WTC11 (cell line): ENCODE measurements at regions not wholly inside any gene's neighbourhood (a gene's known extent, or its start where the extent isn't known, plus 50 kb on each side); places are given as distances from the start of the nearest gene placed in this dataset.

Experiments used
- NFYB ChIP-seq: sonication (generic); formaldehyde crosslinking; conservative IDR thresholded peaks from 2 replicates; pipeline ENCODE4 v1.8.0; 2022; ENCODE audit warnings: low read depth, missing genetic modification reagents
- TF ChIP-seq, protein P1 (sequence below): fragments of 200-600 bp; IDR thresholded peaks from 2 replicates; pipeline ENCODE4 v1.8.0; 2022; ENCODE audit warnings: antibody characterized with exemption

DNA sequence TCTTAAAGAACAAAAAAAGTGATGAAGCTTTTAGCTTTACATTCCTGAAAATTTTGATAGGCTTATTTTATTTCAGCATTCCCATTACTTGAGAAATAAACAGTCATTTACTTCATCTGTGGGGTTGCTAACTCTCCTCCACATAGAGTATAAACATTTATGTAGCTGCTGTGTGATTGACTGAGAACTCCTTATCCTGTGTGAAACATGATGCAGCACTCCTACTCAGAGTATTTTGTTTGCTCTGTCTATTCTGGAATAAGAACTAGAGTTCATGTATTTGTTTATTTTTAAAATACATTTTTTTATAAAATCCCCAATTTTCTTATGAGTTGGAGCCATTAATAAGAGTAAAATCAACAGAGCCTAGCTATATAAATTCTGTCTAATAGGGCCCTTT lies 318.7 kb upstream of the SPAG17 start:
- no peak for TF ChIP-seq NFYB
- TF ChIP-seq, protein P1, sequence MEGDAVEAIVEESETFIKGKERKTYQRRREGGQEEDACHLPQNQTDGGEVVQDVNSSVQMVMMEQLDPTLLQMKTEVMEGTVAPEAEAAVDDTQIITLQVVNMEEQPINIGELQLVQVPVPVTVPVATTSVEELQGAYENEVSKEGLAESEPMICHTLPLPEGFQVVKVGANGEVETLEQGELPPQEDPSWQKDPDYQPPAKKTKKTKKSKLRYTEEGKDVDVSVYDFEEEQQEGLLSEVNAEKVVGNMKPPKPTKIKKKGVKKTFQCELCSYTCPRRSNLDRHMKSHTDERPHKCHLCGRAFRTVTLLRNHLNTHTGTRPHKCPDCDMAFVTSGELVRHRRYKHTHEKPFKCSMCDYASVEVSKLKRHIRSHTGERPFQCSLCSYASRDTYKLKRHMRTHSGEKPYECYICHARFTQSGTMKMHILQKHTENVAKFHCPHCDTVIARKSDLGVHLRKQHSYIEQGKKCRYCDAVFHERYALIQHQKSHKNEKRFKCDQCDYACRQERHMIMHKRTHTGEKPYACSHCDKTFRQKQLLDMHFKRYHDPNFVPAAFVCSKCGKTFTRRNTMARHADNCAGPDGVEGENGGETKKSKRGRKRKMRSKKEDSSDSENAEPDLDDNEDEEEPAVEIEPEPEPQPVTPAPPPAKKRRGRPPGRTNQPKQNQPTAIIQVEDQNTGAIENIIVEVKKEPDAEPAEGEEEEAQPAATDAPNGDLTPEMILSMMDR = no peak
